Peyer's patch (tissue), 4 donors: ENCODE measurements at regions not wholly inside any gene's neighbourhood (a gene's known extent, or its start where the extent isn't known, plus 50 kb on each side); places are given as distances from the start of the nearest gene placed in this dataset.

Source experiments
- CTCF ChIP-seq, 6 experiments: fragments of 450-650 bp in 4 of 6; fragments of 200-600 bp in 2 of 6; sonication (generic) in 1 of 6; IDR thresholded peaks; one replicate each; pipeline ENCODE4 v1.5.1; 2017 to 2019; ENCODE audit warnings: antibody characterized with exemption in 6 of 6, mild to moderate bottlenecking in 3 of 6, moderate library complexity in 1 of 6
- POLR2A ChIP-seq, 2 donors: fragments of 450-650 bp; IDR thresholded peaks; one replicate each; pipeline ENCODE4 v1.5.1; 2017; ENCODE audit warnings: antibody characterized with exemption in 2 of 2, mild to moderate bottlenecking in 2 of 2, moderate library complexity in 2 of 2

- TF ChIP-seq CTCF (IDR thresholded peaks at IDR 0.05): no peak
- no peak for TF ChIP-seq POLR2A (IDR thresholded peaks at IDR 0.05)
Observed at GRCh38 chr10:6909905-6910560, 330.0 kb upstream of the PRKCQ start.
